GM19043 (cell line): ENCODE measurements at regions not wholly inside any gene's neighbourhood (a gene's known extent, or its start where the extent isn't known, plus 50 kb on each side); places are given as distances from the start of the nearest gene placed in this dataset.

ENCODE experiments used
- ATAC-seq: cut with Tn5 transposase; IDR thresholded peaks from one replicate; pipeline ENCODE4 v1.9.1; 2021; ENCODE audit warnings: low read depth; ENCODE audit not compliant: unreplicated experiment

- no peak for ATAC-seq
These were observed 203.8 kb upstream of the SYT4 start for GRCh38 chr18:43481069-43481468.

DNA sequence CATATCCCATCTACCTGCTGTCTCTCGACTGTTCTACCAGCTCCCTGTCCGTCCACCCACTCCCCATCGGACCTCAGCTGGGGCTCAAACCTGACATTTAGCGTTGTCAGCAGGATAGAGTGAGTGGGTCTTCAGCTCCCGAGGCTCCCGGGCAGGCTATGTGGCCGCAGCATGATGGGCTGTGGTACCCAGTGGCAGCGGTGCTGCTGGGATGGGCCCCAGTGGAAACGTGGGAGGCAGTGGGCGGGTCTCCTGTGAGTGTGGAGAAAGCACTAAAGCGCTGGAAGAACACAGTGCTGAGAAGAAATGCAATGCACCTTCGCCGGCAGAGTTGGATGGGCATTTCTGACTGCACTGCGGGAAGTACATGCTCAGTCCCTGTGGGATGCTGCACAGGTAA lies 204.8 kb upstream of the SYT4 start:
- ATAC-seq = no peak

DNA sequence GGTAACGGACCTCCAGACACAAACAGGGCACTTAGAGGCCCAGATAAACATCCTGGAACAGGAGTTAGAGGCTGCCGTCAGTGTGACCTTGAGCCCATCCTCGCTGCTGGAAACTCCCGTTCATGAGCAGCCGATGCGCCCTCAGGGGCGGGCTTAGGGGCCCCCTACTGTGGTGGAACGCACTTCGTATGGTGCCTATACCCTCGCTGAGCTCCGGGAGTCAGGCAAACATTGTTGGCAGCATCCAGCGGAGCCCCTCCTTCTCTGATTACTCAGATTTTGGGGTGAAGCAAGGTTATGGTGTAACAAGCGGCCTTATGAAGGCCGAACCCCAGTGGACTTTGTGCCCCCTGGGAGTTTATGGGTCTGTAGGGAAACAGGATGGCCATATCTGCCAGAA lies 205.3 kb upstream of the SYT4 start:
- no peak for ATAC-seq

- no peak for ATAC-seq
These were observed 207.4 kb upstream of the SYT4 start for GRCh38 chr18:43484710-43485109.

DNA sequence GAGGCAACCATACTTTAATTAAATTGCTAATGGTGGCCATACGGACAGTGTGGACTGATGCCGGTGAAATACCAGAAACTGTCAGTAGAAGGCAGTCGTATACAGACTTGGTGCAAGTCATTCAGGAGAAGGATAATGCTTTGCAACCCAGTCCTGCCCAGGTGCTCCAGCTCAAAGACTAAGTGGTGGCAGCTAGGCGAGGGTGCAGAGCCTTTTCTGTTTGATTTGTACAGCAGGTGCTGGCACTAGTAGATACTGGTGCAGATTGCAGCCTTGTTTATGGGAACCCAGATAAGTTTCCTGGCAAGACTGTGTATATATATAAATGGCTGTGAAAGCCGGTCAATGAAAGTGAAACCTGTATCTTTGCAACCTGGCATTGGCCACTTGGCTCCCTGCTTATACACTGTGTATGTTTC lies 208.3 kb upstream of the SYT4 start:
- no peak for ATAC-seq

- ATAC-seq = no peak
These were observed 209.2 kb upstream of the SYT4 start for GRCh38 chr18:43486462-43486861.

- ATAC-seq = no peak
These were observed 223.8 kb upstream of the SYT4 start for GRCh38 chr18:43501099-43501498.

GRCh38 chr18:43506935-43507334 lies 229.6 kb upstream of the SYT4 start:
- no peak for ATAC-seq

GRCh38 chr18:43507842-43508481 lies 230.7 kb upstream of the SYT4 start:
- no peak for ATAC-seq

GRCh38 chr18:43514747-43515146 lies 237.5 kb upstream of the SYT4 start:
- ATAC-seq = no peak

- no peak for ATAC-seq
These were observed 238.2 kb upstream of the SYT4 start for GRCh38 chr18:43515481-43515880.

DNA sequence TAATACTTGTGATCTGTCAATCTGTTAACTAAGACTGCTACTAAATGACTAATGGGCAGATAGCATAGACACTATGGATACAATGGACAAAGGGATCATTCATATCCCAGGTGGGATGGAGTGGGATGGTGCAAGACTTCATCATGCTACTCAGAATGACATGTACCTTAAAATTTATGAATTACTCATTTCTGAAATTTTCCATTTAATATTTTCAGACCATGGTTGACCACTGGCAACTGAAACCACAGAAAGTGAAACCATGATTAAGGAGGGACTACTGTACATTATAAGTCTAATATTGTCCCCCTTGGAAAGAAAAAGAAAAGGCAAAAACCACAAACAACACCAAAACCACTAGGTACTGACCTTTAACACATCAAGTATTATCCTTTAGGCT lies 247.0 kb upstream of the SYT4 start:
- no peak for ATAC-seq

GRCh38 chr18:43525169-43525568 lies 247.9 kb upstream of the SYT4 start:
- no peak for ATAC-seq

DNA sequence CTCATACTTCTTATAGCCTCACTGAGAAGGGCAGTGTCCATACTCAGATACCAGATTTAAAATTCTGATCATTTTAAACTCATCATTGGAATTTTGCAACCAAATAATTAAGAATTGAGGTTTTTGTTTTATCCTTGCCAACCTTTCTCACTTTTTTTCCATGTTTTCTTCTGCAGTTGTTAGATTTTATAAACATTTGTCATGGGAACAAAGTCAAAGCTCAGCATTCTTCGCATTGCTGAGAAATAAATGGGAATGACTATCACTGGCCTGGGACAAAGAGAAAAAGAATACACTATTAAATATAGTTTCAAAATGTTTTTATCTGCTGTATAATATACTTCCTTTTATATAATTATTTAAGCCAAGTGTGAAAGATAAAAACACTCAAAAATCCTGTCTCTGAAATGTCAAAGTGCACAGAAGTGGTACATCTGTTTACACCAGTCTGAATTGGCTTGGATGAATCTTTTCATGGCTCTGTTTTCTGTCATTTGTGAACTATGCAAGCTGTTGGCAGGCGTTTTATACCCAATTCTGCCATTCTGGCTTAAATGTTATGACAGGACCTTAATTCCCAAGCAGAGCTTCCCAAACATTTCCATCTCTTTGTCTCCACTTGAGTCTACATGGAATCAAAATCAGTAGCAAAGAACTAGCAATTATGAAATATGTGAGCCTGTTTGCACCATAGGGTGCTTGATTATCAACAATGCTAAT lies 249.3 kb upstream of the SYT4 start:
- ATAC-seq = no peak

DNA sequence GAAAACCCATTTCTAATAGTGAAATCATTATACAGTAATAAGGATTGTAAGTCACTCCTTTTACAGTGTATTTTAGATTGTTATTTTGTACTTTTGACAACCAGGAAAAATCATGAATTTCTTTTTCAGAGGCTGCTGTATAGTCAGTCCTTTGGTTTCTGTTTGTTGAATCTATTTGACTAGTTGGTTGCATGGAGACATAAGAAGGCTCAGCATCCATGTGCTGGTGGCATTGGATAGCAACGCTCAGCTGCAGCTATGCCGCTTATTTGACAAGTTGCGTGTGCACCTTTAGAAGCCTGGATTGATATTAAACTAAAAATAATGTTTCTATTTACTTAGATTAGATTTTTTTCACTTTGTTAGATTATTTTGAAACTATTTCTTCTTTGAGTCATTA lies 254.1 kb upstream of the SYT4 start:
- no peak for ATAC-seq

DNA sequence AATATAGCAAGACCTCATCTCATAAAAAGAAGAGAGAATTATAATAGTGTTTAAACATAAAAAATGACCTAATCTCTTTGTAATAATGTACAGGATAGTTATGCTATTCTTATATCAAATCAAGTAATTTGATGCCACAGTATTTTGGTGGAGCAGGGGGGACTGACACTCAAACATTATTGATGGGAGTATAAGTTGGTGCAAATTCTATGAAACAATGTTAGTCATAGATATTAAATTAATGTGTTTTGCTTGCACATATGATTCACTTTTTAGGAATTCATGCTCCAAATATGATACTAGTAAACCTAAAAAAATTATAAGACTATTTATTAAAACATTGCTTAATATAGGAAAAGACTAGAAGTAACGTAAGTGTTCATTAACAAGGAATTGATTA lies 256.1 kb upstream of the SYT4 start:
- ATAC-seq = no peak

GRCh38 chr18:43534511-43534910 lies 257.2 kb upstream of the SYT4 start:
- ATAC-seq = no peak

DNA sequence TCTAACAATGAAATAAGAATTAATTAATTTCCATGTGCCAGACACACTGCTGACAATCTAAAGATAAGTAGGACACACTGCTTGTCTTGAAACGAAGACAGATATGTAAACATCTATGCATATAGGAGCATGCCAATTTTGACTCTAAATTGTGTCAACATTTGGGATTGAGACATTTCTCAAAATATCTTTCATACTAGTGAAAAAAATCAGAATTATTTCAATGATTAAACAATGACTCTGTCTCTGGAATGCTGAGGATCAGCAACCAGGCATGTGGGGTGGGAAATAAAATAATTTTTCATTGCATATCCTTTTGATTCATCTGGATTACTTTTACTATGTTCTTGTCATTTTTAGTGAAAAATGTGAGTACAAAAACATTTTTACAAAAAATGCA lies 262.6 kb upstream of the SYT4 start:
- no peak for ATAC-seq

- no peak for ATAC-seq
These were observed 264.7 kb upstream of the SYT4 start for GRCh38 chr18:43542016-43542415.

DNA sequence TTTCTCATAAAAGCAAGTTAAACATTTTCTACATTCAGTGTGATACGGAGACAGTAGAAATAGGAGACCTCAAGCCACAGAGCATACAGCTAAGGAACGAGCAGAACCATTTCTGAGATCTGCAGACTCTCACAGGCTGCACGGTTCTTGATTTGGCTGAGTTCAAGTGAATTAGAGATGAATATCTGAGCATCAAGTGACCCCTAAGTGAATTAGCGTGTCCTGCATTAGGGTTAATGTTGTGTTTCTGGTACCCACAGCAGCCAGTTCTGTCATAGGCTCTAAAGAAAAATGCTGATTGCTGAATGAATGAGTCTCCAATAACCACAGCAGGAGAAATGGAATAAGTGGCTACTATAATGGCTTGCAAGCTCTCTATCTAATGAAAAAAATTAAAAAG lies 265.9 kb upstream of the SYT4 start:
- no peak for ATAC-seq

- ATAC-seq = no peak
These were observed 270.2 kb upstream of the SYT4 start for GRCh38 chr18:43547456-43547855.

- no peak for ATAC-seq
These were observed 282.2 kb upstream of the SYT4 start for GRCh38 chr18:43559507-43559906.
